ENCODE measurements at regions not wholly inside any gene's neighbourhood (a gene's known extent, or its start where the extent isn't known, plus 50 kb on each side); places are given as distances from the start of the nearest gene placed in this dataset.

DNA sequence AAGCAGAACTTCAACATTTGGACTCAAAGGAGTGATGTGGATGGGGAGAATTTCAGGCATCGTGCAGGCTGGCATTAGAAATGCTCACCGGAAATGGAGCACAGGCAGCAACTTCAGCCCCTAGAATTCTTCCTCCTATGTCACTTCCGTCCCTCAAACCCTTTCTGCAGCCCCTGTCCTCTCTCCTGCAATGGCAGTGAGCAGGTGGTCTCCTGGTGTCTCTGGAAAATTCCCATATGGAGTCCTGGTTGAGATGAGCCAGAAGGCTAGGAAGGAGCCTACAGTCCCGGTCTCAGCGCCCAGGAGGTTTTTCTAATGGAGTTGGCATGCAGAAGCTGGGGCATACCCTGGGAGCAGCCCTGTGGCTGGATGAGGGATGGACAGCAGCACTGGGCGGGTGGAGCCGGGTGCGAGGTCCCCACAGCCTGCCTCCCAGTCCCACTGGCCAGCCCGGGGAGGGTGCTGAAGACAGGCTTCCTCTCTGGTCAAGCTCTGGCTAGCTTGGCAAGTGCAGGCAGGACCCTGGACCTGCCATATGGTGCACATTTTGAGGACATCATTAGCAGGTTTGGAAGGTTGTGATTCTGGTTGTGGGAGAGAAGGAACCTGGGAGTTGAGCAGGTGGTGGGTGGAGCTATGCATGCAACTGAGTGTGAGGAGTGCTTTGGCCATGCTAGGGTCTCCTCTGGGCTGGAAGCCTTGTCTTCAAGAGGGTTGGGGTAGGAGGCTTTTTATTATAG lies 59.8 kb upstream of the B3GAT1 start:
- no peaks in the 10 kb centered on the region for H3K4me1 Mint-ChIP-seq (ENCODE audit: low read depth)
- H3K4me3 Mint-ChIP-seq = no peak overlapping the region
- peaks cover 67% of the 10 kb centered on the region for H3K27me3 Mint-ChIP-seq
- no peak for DNase-seq
- no peak overlapping the region for H3K27ac Mint-ChIP-seq
- H3K9me3 Mint-ChIP-seq = no peaks in the 10 kb centered on the region
- no peaks in the 10 kb centered on the region for H3K36me3 Mint-ChIP-seq (ENCODE audit: low read depth)

DNA sequence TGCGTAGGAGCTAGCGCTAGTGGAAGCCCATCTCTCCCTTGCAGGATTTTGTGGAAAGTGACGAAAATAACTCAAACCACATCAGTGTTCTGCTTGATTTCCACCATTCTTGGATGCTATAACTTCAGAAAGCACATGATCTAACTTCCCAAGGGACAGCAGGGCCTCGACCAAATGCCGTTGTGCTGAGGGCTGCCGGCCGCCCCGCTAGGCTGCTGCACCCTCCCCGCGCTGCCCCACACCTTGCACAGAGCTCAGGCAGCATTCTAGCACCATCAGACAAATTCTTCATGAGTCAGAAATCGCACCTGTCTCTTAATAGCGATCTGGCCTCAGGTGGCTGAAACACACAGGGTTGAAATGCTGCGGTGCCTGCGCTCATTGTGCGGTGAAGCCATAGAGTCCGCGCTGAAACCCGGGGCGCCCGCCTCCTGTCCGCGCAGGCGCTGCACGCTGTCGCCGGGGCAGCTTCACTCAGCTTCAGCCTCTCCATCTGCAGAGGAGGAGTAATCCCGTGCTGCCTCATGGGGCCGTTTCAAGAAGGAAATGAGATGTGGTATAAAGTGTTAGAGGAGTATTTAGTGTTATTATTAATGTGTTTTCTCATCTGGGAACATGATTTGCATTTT lies 59.2 kb upstream of the B3GAT1 start:
- Mint-ChIP-seq H3K36me3 (ENCODE audit: low read depth) (no peaks in the 10 kb centered on the region), H3K9me3 (no peaks in the 10 kb centered on the region), H3K4me1 (ENCODE audit: low read depth) (no peaks in the 10 kb centered on the region), H3K4me3 (no peak overlapping the region), H3K27ac (no peak overlapping the region), H3K27me3 (peaks cover 66% of the 10 kb centered on the region)
- DNase-seq = no peak

DNA sequence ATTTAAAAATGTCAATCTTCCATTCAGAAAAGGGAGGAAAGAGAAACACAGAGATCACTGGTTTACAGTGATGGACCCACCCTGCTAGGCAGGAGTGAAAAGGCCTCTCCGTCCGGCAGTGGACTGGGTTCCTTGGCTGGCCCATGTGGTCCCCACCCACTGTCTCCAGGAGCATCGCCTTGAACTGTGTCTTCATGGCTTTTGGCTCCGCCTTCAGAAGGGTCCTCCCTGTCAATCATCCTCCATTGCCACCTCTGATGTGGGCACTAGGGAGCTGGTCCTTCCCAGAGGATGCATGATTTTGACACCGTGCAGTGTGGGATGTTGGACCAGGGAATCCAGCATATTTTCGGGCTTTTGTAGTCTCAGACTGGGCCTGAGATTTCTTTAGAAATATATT lies 58.2 kb upstream of the B3GAT1 start:
- no peak for DNase-seq
- Mint-ChIP-seq H3K9me3 (no peaks in the 10 kb centered on the region), H3K4me1 (ENCODE audit: low read depth) (no peaks in the 10 kb centered on the region), H3K4me3 (no peak overlapping the region), H3K36me3 (ENCODE audit: low read depth) (no peaks in the 10 kb centered on the region), H3K27me3 (peaks cover 68% of the 10 kb centered on the region), H3K27ac (no peak overlapping the region)

DNA sequence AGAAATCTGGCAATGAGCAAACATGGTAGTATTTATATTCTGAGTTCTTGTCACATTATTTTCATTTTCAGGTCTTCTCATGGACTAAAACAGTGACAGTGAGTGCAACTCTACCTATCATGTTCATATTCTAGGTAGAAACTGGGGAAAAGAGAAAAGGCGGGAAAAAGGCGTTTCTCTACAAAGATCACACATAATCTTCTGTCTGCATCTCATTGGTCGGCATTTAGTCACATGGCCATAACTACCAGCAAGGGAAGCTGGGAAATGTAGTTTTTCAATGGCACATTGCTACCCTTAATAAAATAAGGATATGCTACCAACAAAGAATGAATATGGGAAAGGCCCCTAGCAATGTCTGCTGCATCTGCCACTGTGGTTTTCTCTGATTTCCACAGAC lies 57.6 kb upstream of the B3GAT1 start:
- Mint-ChIP-seq H3K36me3 (ENCODE audit: low read depth) (no peaks in the 10 kb centered on the region), H3K27ac (no peak overlapping the region), H3K4me1 (ENCODE audit: low read depth) (no peaks in the 10 kb centered on the region), H3K9me3 (no peaks in the 10 kb centered on the region), H3K27me3 (peaks cover 71% of the 10 kb centered on the region), H3K4me3 (no peak overlapping the region)
- DNase-seq = no peak

DNA sequence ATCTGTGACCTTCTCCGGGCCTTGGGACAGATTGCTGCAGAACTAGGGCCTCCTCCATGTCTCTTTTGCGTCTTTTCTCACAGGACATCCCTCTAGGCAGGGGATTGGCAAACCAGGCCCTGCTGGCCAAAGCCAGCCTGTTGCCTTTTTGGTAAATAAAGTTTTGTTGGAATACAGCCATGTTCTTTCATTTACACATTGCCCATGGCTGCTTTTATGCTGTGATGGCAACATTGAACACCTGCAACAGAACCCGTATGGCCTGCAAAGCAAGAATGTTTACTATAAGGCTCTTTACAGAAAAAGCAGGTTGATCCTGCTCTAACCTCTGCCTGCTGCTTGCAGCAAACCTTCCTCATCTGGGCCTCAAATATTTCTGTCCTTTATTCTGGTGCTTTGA lies 56.8 kb upstream of the B3GAT1 start:
- Mint-ChIP-seq H3K4me3 (no peak overlapping the region), H3K27ac (no peak overlapping the region), H3K27me3 (peaks cover 72% of the 10 kb centered on the region), H3K4me1 (ENCODE audit: low read depth) (no peaks in the 10 kb centered on the region), H3K36me3 (ENCODE audit: low read depth) (no peaks in the 10 kb centered on the region), H3K9me3 (no peaks in the 10 kb centered on the region)
- DNase-seq = no peak

DNA sequence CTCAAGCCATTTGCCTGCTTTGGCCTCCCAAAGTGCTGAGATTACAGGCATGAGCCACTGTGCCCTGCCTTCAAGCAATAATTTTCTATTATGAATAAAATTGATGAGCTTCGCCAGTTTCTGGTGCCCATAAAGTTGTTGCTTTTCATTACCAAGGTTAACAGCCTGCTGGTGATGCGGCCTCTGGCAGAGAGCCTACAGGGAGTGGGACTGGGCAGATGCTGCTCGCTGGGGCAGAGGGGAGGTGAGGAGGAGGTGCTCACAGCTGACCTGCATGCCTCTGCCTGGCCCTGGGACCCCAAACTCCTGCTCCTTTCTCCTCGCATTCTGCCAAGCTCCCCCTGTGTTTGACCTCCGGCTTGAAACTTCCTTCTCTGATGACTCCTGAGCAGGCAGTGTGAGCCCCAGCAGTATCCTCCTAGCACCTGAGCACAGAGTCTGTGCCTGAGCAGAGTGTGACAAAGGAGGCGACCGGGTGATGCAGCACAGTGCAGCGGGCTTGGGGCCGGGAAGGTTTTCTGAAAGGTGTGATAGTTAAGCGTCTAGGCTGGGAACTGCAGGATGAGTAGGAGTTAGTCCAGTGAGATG lies 56.1 kb upstream of the B3GAT1 start:
- Mint-ChIP-seq H3K9me3 (no peaks in the 10 kb centered on the region), H3K4me1 (ENCODE audit: low read depth) (no peaks in the 10 kb centered on the region), H3K27ac (no peak overlapping the region), H3K36me3 (ENCODE audit: low read depth) (no peaks in the 10 kb centered on the region), H3K27me3 (peaks cover 68% of the 10 kb centered on the region), H3K4me3 (no peak overlapping the region)
- DNase-seq = no peak

DNA sequence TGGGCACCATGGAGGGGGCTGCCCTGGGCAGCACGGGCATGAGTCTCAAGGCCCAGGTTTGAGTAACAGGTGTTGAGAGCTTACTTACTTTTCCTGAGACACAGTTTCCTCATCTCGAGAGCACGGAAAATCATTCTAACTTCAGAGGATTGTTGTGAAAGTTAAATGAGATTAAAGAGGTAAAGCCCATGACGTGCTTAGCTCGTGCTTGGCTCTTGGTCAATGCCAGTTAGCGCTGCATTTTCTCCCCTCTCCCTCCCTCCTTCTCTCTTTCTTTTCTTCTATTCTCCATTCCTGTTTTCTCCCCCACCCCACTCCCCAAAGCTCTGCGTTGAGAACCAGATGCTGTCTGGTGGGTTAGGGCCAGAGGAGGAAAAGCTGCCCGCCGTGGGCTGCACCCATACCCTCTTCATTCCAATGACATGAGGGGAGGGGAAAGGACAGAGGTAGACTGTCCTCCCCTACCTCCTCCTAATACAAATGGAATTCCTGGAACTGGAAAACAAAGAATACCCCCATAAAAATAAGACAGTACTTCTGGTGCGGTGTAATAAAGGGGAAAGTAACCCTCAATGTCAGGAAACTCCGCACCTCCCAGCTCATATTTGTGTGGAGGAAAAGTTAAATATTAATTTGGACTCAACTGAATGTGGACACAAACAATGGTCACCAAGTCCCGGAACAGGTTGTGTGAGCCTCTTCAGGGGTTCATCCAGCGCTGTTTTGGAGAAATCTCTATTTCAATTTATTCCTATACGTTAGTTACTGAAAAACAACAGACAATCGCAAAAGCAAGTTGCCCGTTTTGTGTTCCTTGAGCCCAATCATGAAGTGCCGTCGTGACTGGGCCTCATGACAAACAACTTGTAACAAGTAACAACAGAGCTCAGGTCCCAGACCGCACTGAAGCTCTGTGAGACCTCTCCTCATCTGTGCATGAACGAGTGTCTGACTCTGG lies 54.8 kb upstream of the B3GAT1 start:
- Mint-ChIP-seq H3K27ac (no peak overlapping the region), H3K9me3 (no peaks in the 10 kb centered on the region), H3K27me3 (peaks cover 68% of the 10 kb centered on the region), H3K4me1 (ENCODE audit: low read depth) (no peaks in the 10 kb centered on the region), H3K4me3 (no peak overlapping the region), H3K36me3 (ENCODE audit: low read depth) (no peaks in the 10 kb centered on the region)
- no peak for DNase-seq

DNA sequence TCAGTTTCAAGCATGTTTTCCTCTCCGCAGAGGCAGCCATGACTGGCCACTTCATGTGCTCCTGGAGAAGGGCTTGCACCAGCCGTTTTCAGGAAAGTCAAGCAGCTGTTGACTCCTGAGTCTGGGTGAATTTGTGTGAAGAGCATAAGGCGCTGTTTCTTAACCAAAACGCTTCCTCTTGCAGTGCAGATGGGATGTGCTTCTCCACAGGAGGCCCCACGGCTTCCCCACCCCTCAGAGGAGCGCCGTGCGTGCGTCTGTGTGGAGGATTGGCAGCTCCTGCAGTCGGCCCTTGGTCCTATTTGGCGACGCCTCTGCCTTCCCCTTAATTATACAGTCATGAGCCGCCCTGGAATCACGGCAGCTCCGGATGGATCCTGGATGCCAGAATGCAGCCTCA lies 54.1 kb upstream of the B3GAT1 start:
- Mint-ChIP-seq H3K36me3 (ENCODE audit: low read depth) (no peaks in the 10 kb centered on the region), H3K27me3 (peaks cover 67% of the 10 kb centered on the region), H3K4me3 (no peak overlapping the region), H3K27ac (no peak overlapping the region), H3K4me1 (ENCODE audit: low read depth) (no peaks in the 10 kb centered on the region), H3K9me3 (no peaks in the 10 kb centered on the region)
- DNase-seq = no peak

DNA sequence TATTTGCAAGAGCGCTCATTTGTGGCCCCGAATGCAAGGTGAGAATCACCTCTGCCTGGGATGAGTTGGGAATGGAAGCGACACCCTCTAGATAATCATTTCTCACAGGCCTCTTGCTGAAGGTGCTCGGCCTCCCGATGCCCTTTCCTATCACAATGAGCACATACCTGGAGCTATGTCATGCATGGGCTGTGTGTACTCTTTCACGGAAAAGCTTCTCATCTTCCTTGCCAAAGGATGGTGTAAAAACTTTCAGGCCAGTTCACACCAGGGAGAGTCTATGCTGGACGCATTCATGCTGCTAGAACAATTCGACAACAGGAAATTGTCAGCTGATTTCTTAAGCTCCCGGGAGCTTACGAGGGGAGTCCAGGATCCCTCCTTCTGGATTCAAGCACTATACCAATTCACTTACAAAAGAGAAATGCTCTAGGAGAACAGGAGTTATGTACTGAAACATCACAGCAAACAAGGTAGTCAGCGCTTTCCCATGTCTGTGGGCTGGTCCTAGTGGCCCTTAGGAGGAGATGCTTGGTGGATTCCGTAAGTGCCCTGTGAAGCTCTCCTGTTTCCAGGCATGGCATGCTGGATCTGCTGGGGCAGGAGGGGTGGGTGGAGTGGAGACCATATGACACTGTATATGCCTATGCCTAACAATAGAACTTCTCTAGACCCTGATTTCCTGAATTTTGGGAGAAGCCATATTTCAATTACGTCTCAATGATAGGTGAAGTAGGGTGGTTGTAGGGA lies 53.1 kb upstream of the B3GAT1 start:
- Mint-ChIP-seq H3K27me3 (peaks cover 62% of the 10 kb centered on the region), H3K27ac (no peak overlapping the region), H3K4me3 (no peak overlapping the region), H3K9me3 (no peaks in the 10 kb centered on the region), H3K4me1 (ENCODE audit: low read depth) (no peaks in the 10 kb centered on the region), H3K36me3 (ENCODE audit: low read depth) (no peaks in the 10 kb centered on the region)
- no peak for DNase-seq

DNA sequence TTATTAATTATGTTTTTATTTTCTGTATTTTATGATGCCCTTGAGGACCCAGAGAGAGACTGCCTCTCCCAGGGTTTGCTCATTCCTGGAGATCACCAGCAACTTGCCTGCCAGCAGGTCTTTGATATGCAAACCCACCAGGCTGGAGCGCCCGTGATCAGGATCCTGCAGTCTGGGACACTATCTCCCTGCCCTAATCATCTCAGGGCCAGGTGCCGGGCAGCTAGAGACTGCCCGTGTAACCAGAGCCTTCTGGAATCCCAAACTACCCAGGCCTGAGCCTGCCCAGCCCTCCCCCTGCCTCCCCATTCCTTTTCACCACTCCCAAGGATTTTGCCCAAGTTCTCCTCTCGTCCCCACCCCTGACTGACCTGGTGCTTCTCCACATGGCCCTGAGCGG lies 52.2 kb upstream of the B3GAT1 start:
- Mint-ChIP-seq H3K27me3 (peaks cover 60% of the 10 kb centered on the region), H3K9me3 (no peaks in the 10 kb centered on the region), H3K36me3 (ENCODE audit: low read depth) (no peaks in the 10 kb centered on the region), H3K27ac (no peak overlapping the region), H3K4me3 (no peak overlapping the region), H3K4me1 (ENCODE audit: low read depth) (no peaks in the 10 kb centered on the region)
- DNase-seq = no peak

DNA sequence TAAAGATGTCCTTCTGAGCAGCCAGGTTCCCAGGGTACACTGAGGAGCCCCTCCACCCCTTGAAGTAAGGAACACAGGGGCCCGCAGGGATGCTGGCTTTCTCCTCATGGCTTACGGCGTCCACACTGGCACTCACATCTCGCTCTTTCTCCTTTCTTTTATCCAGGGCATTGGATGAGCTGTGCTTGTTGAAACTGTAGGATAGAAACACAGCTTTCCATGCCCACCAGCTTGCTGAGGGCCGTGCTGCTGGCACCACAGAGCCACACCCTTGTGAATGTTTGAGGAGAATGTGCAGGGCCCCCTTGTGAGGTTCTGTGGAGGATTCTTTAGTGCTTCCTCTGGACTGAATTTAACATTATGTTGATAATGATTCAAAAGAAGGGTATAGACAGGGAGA lies 51.7 kb upstream of the B3GAT1 start:
- Mint-ChIP-seq H3K27ac (no peak overlapping the region), H3K36me3 (ENCODE audit: low read depth) (no peaks in the 10 kb centered on the region), H3K4me1 (ENCODE audit: low read depth) (no peaks in the 10 kb centered on the region), H3K4me3 (no peak overlapping the region), H3K27me3 (peaks cover 60% of the 10 kb centered on the region), H3K9me3 (peaks cover 3% of the 10 kb centered on the region)
- no peak for DNase-seq

All from activated T-cell treated with anti-CD3 and anti-CD28 coated beads, Interleukin-2, amount 50 U/mL, for 24 hours (primary cell).